GM18951 (cell line): ENCODE measurements at regions not wholly inside any gene's neighbourhood (a gene's known extent, or its start where the extent isn't known, plus 50 kb on each side); places are given as distances from the start of the nearest gene placed in this dataset.

Experiments used
- POLR2A ChIP-seq: IDR thresholded peaks from 4 replicates; pipeline ENCODE4 v1.6.1; 2011; ENCODE audit warnings: mild to moderate bottlenecking; ENCODE audit not compliant: insufficient read length, insufficient read depth; ENCODE audit errors: extremely low read depth
- in situ Hi-C: fragments of 300-500 bp; cut with MboI; formaldehyde crosslinking; loops from one replicate; pipeline ENCODE4 v1.12.0; 2022; ENCODE audit warnings: low sequenced_read_pairs, mixed read lengths, inconsistent platforms; ENCODE audit not compliant: unreplicated experiment

DNA sequence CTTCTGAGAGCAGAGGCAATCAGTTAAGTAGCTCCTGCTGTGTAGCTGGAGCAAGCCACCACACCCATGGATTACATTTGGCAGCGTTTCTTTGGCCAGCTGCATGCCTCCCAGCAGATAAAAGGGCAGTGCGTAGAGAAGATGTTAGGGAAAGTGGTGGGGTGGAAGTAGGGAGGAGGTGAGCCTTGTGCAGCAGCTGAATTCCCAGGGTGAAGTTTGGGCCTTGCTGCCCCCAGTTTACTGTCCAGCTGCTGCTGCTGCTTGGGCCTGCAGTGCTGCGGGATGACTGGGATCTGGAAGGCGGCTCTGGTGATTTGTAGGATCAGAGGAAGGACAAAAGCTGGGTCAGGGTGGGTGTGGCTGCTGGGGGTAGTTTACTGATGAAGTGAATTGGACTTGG, 318.7 kb upstream of the C2CD4B start:
- in situ Hi-C loops, result no loop called here
- TF ChIP-seq POLR2A, result no peak

DNA sequence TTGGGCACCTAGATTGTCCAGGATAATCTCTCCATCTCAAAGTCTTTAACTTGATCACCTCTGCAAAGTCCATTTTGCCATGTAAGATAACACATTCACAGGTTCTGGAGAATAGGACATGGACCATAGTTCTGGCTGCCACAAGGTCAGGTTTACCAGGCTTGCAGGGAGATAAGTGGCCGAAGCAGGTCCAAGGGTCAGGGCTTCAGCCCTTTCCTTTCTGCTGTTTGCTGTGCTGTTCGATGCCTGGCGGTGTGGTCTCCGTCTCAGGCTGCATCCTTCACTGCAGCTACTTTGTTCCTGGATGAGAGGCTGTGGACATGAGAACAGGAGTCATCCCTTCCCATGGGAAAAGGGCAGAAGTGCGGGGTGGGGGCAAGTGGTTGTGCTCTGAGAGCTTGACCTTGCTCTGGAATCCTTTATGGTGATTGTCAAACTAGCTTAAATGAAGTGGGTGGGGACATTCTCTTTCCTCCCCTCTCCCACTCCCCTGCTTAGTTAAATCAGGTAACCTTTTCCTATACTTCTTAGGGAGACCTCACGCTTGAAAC, 320.2 kb upstream of the C2CD4B start:
- in situ Hi-C loops, result no loop called here
- no peak for TF ChIP-seq POLR2A

DNA sequence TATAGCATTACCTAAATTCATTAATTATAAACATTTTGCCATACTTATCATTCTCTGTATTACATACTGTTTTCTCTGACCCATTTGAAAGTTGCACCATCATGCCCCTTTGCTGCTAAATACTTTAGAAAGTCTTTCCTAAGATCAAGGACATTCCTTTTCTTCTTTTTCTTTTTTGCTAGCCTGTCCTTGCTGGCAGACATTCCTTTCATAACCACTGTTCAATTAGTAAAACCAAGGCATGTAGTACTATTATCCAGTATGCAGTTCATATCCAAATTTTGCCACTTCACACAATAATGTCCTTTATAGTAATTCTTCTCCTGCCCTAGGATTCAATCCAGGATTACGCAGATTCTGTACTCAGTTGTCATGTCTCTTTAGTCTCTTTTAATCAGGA, 321.0 kb upstream of the C2CD4B start:
- in situ Hi-C loops, result no loop called here

DNA sequence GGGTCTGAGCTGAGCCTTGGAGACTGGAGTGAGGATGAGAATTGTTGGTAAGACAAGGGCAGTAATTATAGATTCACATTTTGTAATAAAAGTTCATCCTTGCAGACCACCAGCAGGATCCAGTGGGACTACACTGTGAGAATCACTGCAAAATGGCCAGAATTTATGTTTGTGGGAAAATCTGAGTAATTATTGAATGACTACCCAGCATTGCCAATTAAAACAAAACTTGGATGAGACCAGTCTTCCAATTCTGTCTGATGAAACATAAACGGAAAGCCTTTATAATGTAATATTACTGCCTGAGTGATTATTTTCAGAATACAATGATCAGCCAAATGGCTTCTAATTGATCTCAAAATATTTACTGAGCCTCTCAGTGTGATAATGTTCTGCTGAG, 323.3 kb upstream of the C2CD4B start:
- TF ChIP-seq POLR2A, result no peak
- in situ Hi-C loops, result no loop called here

More for the DNA sequence above, 321.0 kb upstream of the C2CD4B start:
- TF ChIP-seq POLR2A, result no peak

DNA sequence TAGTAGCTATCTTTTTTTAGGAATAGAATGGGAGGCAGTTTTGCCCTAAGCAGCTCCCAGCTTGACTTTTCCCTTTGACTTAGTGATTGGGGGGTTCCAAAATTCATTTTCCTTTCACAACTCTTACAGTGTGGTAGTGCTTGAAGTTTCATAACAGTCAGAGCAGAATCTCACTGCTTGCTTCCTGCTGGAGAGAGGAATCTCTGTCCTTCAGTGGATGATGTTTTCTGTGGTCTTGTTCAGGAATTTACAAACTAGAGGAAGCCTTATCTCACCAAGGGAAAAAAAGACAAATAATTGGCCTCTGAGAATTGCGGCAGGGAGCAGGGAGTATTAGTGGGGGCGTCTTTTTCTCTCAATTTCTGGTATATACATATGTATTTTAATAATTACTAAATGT, 326.6 kb upstream of the C2CD4B start:
- TF ChIP-seq POLR2A, result no peak
- in situ Hi-C loops, result no loop called here

DNA sequence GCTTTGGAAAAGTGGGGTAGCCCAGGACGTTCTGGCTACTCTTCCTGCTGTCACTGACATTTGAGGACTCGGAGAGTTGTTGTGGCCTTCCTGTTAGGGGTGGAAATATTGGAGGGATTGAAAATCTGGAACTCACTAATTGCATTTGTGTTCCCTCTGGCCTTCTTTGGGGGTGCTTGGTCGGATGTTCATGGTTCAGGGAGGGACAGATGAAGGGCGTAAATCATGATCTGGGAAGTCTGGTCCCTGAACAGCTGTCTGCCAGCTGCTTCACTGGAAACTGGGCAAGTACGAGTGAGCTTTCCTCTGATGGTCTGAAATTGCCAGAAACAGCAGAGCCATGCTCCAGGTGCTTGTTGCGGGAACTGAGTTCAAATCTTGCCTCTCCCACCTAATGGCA, 327.8 kb upstream of the C2CD4B start:
- in situ Hi-C loops, result no loop called here
- no peak for TF ChIP-seq POLR2A

DNA sequence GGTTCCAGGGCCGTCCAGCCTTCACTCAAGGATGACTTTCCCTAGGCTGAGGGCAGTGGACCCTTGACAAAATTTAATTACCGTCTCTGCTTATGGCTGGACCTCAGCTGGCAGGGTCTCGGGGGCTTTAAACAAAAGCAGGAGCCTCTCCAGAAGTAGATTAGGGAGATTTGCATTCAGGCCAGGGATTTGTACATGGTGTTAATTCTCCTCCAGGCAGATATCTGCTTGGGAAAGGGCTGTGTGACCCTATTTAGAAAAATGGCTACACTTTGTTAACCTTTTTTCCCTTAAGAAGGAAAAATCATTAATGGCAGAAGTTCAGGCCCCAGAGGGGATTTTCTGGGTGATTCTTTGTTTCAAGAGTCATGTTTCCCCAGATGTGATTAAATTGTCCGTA, 329.1 kb upstream of the C2CD4B start:
- no peak for TF ChIP-seq POLR2A
- in situ Hi-C loops, result no loop called here

DNA sequence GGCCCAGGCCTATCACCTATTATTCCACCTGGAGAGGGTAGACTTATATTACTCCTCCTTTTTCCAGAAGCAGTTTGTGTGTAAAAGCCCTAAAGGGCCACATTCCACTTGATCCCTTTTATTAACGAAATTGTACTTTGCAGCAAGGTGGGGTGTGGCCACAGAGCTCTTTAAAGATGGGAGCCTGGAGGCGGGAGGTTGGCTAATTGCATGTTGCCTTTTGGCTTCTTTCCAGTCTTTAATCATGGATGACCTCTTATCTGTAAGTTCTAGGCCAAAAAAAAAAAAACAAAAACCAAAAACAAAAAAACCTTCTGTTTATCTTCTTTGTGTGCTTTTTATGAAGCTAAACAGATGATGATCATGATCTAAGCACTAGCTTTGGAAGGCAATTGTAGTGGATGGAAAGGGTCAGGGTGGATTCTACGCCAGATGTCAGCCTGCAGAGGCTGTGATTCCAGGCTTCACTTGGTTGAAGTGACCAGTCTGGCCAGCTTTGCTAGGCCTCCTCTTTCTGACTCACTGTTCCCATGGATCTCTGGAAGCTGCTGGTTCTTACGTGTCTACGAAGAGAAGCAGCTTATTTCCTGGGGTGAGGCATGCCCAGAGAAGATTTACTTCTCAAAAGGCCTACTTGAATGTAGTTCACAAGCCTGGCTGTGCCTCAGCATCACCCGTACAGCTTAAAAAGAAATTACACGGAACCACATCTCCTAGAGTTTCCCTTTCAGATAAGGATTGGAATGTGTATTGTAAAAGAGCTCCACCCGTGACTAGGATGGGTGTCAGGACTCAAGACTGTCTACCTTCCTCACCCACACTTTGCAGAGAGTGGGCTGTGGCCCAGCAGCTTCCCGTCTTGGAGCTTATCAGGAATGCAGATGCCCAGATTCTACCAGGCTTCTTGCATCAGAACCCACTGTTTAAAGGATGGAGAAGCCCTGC, 330.9 kb upstream of the C2CD4B start:
- in situ Hi-C loops, result no loop called here
- TF ChIP-seq POLR2A, result no peak

DNA sequence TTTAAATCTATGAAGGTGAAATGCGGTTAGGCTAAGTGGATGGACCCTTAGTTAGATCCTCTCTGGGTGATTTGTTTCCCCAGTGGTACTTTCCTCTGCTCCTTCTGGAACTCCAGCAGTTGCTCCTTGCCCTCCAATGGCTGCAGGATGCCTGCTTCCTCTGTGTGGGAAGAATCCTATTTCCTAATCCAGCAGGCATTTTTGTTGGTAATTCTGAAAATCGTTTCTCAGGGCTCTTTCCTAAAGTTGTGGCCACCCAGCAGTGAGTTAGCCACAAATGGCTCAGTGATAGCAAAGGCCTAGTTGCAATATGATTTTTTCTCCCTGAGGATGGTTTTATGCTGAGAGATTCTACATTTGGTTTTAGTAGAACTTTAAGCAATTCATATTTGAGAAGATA, 332.3 kb upstream of the C2CD4B start:
- TF ChIP-seq POLR2A, result no peak
- in situ Hi-C loops, result no loop called here

DNA sequence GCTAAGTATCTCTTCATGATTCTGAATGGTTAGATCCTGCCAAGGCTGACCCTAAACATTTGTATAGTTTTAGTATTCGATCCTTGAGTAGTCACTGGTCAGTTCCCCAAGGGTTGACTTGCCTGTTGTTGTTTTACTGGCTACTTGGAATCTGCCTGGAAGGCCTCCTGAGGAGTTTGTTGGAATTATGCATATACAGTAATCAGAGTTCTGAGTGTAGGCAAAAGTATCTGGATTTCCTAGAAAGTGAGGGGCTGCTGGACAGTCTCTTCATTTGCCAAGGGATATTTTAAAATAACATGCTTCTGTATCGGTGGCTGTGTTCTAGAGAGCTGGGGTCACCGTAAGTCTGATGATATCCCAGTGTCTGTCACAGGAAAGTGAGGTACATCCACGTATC, 333.2 kb upstream of the C2CD4B start:
- TF ChIP-seq POLR2A, result no peak
- in situ Hi-C loops, result no loop called here

DNA sequence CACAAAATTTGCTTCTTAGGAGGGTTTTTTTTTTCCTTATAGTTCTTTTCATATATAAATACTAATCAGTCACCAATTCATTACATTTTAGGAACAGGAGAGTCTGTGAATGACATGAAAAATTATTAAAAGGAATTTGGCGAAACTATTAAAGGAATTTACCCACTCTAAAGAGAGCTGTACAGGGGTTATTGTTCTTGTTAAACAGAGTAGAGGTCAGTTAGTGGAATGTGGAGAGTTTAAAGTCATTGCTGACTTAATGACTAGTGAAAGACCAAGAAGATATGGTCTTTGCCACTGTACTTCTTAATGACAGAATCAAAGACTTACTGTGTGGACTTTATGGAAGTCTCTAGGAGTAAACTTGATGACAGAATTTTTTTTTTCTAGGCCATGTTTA, 333.6 kb upstream of the C2CD4B start:
- in situ Hi-C loops, result no loop called here
- TF ChIP-seq POLR2A, result no peak

DNA sequence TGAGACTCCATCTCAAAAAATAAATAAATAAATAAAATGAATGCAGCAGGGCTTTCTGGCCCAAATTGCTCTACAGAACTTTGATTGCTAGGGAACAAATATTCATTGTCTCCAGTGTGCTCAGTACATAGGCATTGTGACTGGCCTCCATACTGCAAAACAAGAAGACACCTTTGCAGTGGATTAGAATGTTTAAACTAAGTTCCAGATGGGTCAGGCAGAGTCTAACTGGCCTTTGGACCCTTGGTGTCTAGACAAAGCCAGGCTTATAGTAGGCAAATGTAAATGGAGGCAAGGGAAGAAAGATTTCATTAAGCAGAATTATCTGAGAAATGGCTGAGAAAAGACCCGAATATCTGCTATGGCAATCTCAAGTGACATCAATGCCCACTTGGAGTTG, 335.2 kb upstream of the C2CD4B start:
- no peak for TF ChIP-seq POLR2A
- in situ Hi-C loops, result no loop called here

DNA sequence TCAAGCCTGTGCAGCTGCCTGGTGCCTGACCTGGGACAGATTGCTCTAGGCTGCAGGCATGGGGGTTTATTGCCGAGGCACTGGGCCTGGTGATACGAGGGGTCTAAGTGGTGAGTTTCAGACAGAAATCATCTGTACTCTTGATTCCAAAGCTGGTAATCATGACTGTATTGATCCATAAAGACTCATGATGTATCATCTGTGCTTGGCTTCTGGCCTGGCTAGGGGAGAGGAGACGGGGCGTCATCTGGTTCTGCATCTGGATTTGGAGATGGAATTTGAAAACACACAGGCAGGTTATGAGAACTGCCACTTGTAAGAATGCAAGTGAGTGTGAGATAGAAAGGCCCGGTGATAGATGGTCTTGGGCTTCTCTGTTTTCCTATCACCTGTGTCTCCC, 337.4 kb upstream of the C2CD4B start:
- TF ChIP-seq POLR2A, result no peak
- in situ Hi-C loops, result no loop called here

DNA sequence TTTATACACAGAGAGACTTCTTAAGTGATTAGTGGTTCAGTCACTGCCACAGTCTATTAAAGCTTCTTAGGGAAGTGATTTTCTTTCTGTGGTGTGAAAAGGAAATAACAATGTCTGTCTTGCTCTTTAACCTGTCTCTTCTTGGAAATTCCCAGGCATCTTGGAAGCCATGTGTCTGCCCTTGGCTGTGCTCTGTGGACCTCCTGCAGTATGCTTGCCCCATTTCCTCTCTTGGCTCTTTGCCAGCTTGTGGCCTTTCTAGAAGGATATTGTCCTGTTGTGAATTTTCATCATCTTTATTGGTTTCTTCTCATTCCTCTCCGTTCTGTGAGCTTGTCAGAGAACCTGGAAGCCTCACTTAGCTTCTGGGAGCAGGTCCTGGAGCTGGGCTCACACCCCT, 338.4 kb upstream of the C2CD4B start:
- in situ Hi-C loops, result no loop called here
- TF ChIP-seq POLR2A, result no peak

DNA sequence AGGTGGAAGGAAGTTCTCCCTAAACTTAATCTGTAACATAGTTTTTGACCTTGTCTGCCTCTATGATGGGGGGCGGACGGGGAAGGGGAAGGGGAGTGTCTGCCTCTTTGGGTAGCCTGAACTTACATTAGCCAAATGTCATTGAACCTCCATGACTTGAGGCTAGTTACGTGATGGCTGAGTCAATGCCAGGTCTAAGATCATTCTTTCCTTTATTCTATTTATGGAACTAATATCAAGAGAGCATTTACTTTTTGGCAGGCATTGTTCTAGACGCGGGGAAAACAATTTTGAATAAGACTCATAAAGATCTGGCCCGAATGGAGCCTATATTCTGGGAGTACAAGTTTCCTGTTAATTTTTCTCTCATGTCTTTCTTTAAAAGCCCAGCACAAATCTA, 340.7 kb upstream of the C2CD4B start:
- in situ Hi-C loops, result no loop called here
- no peak for TF ChIP-seq POLR2A
